HCT116 (cell line): ENCODE measurements at regions not wholly inside any gene's neighbourhood (a gene's known extent, or its start where the extent isn't known, plus 50 kb on each side); places are given as distances from the start of the nearest gene placed in this dataset.

ENCODE experiments used
- ATAC-seq: fragments of 200-7000 bp; cut with Tn5 transposase; 2 replicates; pipeline ENCODE4 v1.9.1; 2020; ENCODE audit warnings: mild to moderate bottlenecking, moderate library complexity
- BruUV-seq: library from RNA; stranded (reverse); fragments of 400-500 nt; replicated peaks from 2 replicates; lab custom pipeline; 2021; lab: Mats Ljungman, UMichigan
- CTCF ChIA-PET: fragments of 300-600 bp; sonication (Branson Sonifier 250); formaldehyde crosslinking; loops from one replicate; lab custom pipeline; 2021; ENCODE audit warnings: antibody characterized with exemption; lab: Charles Lee
- POLR2A ChIA-PET: fragments of 300-600, 350-600 bp; sonication (Branson Sonifier 250); formaldehyde crosslinking; loops from one replicate; lab custom pipeline; 2021; ENCODE audit warnings: antibody characterized with exemption; lab: Charles Lee
- RAD21 ChIA-PET, 2 experiments: fragments of 300-600 bp; sonication (Branson Sonifier 250); formaldehyde crosslinking; loops; one replicate each; lab custom pipeline; 2023; ENCODE audit warnings: low total read pairs in 2 of 2; ENCODE audit not compliant: uncharacterized antibody in 2 of 2, unreplicated experiment in 2 of 2, low non-redundant PET in 1 of 2; lab: Charles Lee
- DNase-seq: peaks from one replicate; pipeline ENCODE4 v3.0.0-alpha.2; 2010; ENCODE audit warnings: low read depth, low spot score
- H2AFZ ChIP-seq: fragments of 200-600 bp; shearing (Covaris generic), sonication (generic); 2 replicates; pipeline ENCODE4 v1.6.1; 2017; ENCODE audit warnings: low read depth, mixed run types, mixed read lengths, antibody characterized with exemption, low read length; ENCODE audit not compliant: poor library complexity, severe bottlenecking
- H3K27ac ChIP-seq: 2 replicates; pipeline ENCODE4 v1.5.1; 2012; ENCODE audit warnings: low read depth, low read length
- H3K27me3 ChIP-seq: fragments of 200-600 bp; sonication (generic); 2 replicates; pipeline ENCODE4 v1.6.1; 2016; ENCODE audit warnings: mixed run types, low read length, mixed read lengths; ENCODE audit not compliant: insufficient read depth
- H3K36me3 ChIP-seq, 2 experiments: fragments of 200-500 bp in 1 of 2; fragments of 200-600 bp in 1 of 2; sonication (Bioruptor generic) in 1 of 2; sonication (generic) in 1 of 2; 2 replicates each; pipeline versions ENCODE4 v1.5.1 to v1.6.1; 2014 to 2016; ENCODE audit warnings: low read length in 2 of 2, inconsistent platforms in 1 of 2, mixed read lengths in 1 of 2, mixed run types in 1 of 2; ENCODE audit not compliant: insufficient read depth in 2 of 2, control insufficient read depth in 1 of 2
- H3K4me1 ChIP-seq, 2 experiments: fragments of 200-600 bp in 1 of 2; sonication (generic) in 1 of 2; 2 replicates each; pipeline versions ENCODE4 v1.5.1 to v1.6.1; 2012 to 2017; ENCODE audit warnings: low read length in 2 of 2, inconsistent platforms in 1 of 2, mild to moderate bottlenecking in 1 of 2, mixed read lengths in 1 of 2, mixed run types in 1 of 2, moderate library complexity in 1 of 2; ENCODE audit not compliant: insufficient read depth in 2 of 2, control insufficient read depth in 1 of 2
- H3K4me2 ChIP-seq: fragments of 200-600 bp; sonication (generic); 2 replicates; pipeline ENCODE4 v1.6.1; 2017; ENCODE audit warnings: mixed run types, low read length, mixed read lengths
- H3K4me3 ChIP-seq, 2 experiments: fragments of 200-600 bp in 1 of 2; sonication (generic) in 1 of 2; replicated peaks in 1 of 2; 2 replicates each; pipeline ENCODE4 v1.5.1; 2011 to 2016; ENCODE audit warnings: low read length in 2 of 2, control low read depth in 1 of 2, low read depth in 1 of 2, mild to moderate bottlenecking in 1 of 2, mixed read lengths in 1 of 2, mixed run types in 1 of 2
- H3K79me2 ChIP-seq: fragments of 200-600 bp; sonication (generic); 2 replicates; pipeline ENCODE4 v1.6.1; 2017; ENCODE audit warnings: mild to moderate bottlenecking, mixed run types, low read length, moderate library complexity, mixed read lengths; ENCODE audit not compliant: insufficient read depth
- H3K9ac ChIP-seq: fragments of 200-600 bp; sonication (generic); 2 replicates; pipeline ENCODE4 v1.6.1; 2016; ENCODE audit warnings: low read length, mixed read lengths
- H3K9me2 ChIP-seq: fragments of 200-600 bp; sonication (generic), shearing (Covaris generic); 2 replicates; pipeline ENCODE4 v1.6.1; 2017; ENCODE audit warnings: mixed run types, mild to moderate bottlenecking, moderate library complexity; ENCODE audit not compliant: insufficient read depth
- H3K9me3 ChIP-seq, 2 experiments: fragments of 200-500 bp in 1 of 2; fragments of 200-600 bp in 1 of 2; sonication (Bioruptor generic) in 1 of 2; sonication (generic) in 1 of 2; 2 replicates each; pipeline ENCODE4 v1.6.1; 2014 to 2017; ENCODE audit warnings: low read length in 2 of 2, mixed read lengths in 2 of 2, inconsistent platforms in 1 of 2, low read depth in 1 of 2, mild to moderate bottlenecking in 1 of 2, mixed run types in 1 of 2, moderate library complexity in 1 of 2; ENCODE audit not compliant: control insufficient read depth in 1 of 2, insufficient read depth in 1 of 2
- H4K20me1 ChIP-seq: fragments of 200-600 bp; sonication (generic), shearing (Covaris generic); 2 replicates; pipeline ENCODE4 v1.6.1; 2017; ENCODE audit warnings: mixed run types, mild to moderate bottlenecking, moderate library complexity; ENCODE audit not compliant: insufficient read depth
- CBX3 ChIP-seq: IDR thresholded peaks from 2 replicates; pipeline ENCODE4 v1.6.1; 2012; ENCODE audit warnings: low read depth
- CEBPB ChIP-seq: IDR thresholded peaks from 2 replicates; pipeline ENCODE4 v1.6.1; 2012; ENCODE audit warnings: low read depth
- EZH2 ChIP-seq: fragments of 200-600 bp; sonication (generic); IDR thresholded peaks from 2 replicates; pipeline ENCODE4 v1.6.1; 2017; ENCODE audit warnings: antibody characterized with exemption, mixed run types
- EZH2phosphoT487 ChIP-seq: fragments of 200-600 bp; IDR thresholded peaks from 2 replicates; pipeline ENCODE4 v1.6.1; 2018; ENCODE audit warnings: antibody characterized with exemption, borderline replicate concordance
- FOSL1 ChIP-seq: IDR thresholded peaks from 2 replicates; pipeline ENCODE4 v1.6.1; 2012; ENCODE audit warnings: low read depth
- POLR2A ChIP-seq: IDR thresholded peaks from 2 replicates; pipeline ENCODE4 v1.7.0; 2011; ENCODE audit warnings: borderline replicate concordance; ENCODE audit not compliant: insufficient read depth, insufficient read length; ENCODE audit errors: extremely low read depth
- POLR2AphosphoS5 ChIP-seq: IDR thresholded peaks from 2 replicates; pipeline ENCODE4 v1.6.1; 2011; ENCODE audit warnings: mild to moderate bottlenecking, low read depth, low read length, moderate library complexity
- SRF ChIP-seq: IDR thresholded peaks from 2 replicates; pipeline ENCODE4 v1.6.1; 2012; ENCODE audit warnings: low read depth
- TCF7L2 ChIP-seq: IDR thresholded peaks from 2 replicates; pipeline ENCODE4 v1.7.0; 2011; ENCODE audit warnings: borderline replicate concordance, inconsistent platforms; ENCODE audit not compliant: insufficient read depth, insufficient read length; ENCODE audit errors: extremely low read depth
- ZFX ChIP-seq: fragments of 450-650 bp; IDR thresholded peaks from 2 replicates; pipeline ENCODE4 v1.6.1; 2017
- ZNF274 ChIP-seq: fragments of 200-500 bp; sonication (Bioruptor generic); IDR thresholded peaks from 2 replicates; pipeline ENCODE4 v1.6.1; 2014; ENCODE audit warnings: mild to moderate bottlenecking, low read depth, low read length, inconsistent platforms
- intact Hi-C: fragments of 100-400 bp; cut with micrococcal nuclease; formaldehyde crosslinking; loops from 2 replicates; pipeline ENCODE4 v1.10.0; 2022
- TF ChIP-seq, protein P1 (sequence below), 3 experiments: fragments of 200-600 bp in 1 of 3; sonication (generic) in 1 of 3; IDR thresholded peaks in 2 of 3; conservative IDR thresholded peaks in 1 of 3; 2 replicates each; pipeline ENCODE4 v1.5.1; 2012 to 2017; ENCODE audit warnings: low read depth in 2 of 3, low read length in 2 of 3, antibody characterized with exemption in 1 of 3, borderline replicate concordance in 1 of 3, control low read depth in 1 of 3, mild to moderate bottlenecking in 1 of 3, mixed read lengths in 1 of 3, mixed run types in 1 of 3, moderate library complexity in 1 of 3; ENCODE audit not compliant: insufficient read depth in 1 of 3
- TF ChIP-seq, protein P2 (sequence below): IDR thresholded peaks from 2 replicates; pipeline ENCODE4 v1.6.1; 2012; ENCODE audit warnings: low read depth
- TF ChIP-seq, protein P3 (sequence below): IDR thresholded peaks from 2 replicates; pipeline ENCODE4 v1.6.1; 2011; ENCODE audit warnings: mild to moderate bottlenecking, low read length, moderate library complexity; ENCODE audit not compliant: insufficient replicate concordance; ENCODE audit errors: extremely low read depth

DNA sequence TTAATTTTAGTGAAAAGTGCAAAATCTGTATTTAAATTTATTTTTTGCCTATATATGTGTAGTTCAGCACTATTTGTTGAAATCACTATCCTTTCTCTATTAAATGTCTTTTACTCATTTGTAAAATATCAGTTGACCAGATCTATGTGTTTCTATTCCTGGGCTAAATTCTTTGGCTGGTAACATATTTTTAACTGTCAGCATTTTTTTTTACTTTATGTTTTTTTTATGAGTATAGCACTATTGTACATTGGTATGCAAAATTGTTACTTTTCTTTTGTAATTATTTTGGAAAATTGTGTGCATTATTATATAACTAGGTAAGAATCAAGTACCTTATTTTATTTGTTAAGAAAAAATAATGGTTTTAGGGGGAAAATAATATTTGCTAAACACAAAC lies 582.8 kb upstream of the ADGRB3 start:
- no peak overlapping the region for H3K4me3 ChIP-seq
- no peak overlapping the region for H3K4me2 ChIP-seq
- no TSS peak for BruUV-seq
- no peak for TF ChIP-seq EZH2
- TF ChIP-seq, protein P1, sequence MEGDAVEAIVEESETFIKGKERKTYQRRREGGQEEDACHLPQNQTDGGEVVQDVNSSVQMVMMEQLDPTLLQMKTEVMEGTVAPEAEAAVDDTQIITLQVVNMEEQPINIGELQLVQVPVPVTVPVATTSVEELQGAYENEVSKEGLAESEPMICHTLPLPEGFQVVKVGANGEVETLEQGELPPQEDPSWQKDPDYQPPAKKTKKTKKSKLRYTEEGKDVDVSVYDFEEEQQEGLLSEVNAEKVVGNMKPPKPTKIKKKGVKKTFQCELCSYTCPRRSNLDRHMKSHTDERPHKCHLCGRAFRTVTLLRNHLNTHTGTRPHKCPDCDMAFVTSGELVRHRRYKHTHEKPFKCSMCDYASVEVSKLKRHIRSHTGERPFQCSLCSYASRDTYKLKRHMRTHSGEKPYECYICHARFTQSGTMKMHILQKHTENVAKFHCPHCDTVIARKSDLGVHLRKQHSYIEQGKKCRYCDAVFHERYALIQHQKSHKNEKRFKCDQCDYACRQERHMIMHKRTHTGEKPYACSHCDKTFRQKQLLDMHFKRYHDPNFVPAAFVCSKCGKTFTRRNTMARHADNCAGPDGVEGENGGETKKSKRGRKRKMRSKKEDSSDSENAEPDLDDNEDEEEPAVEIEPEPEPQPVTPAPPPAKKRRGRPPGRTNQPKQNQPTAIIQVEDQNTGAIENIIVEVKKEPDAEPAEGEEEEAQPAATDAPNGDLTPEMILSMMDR (IDR thresholded peaks at IDR 0.05 in 2 of 3, conservative IDR thresholded peaks at IDR 0.05 in 1 of 3; ENCODE audit: borderline replicate concordance in 1 of 3, insufficient read depth in 1 of 3, low read depth in 2 of 3, low read length in 2 of 3): no peak
- TF ChIP-seq POLR2AphosphoS5: no peak
- TF ChIP-seq TCF7L2: no peak
- no peak for TF ChIP-seq CBX3
- no peak for TF ChIP-seq POLR2A
- TF ChIP-seq ZNF274: no peak
- TF ChIP-seq, protein P2, sequence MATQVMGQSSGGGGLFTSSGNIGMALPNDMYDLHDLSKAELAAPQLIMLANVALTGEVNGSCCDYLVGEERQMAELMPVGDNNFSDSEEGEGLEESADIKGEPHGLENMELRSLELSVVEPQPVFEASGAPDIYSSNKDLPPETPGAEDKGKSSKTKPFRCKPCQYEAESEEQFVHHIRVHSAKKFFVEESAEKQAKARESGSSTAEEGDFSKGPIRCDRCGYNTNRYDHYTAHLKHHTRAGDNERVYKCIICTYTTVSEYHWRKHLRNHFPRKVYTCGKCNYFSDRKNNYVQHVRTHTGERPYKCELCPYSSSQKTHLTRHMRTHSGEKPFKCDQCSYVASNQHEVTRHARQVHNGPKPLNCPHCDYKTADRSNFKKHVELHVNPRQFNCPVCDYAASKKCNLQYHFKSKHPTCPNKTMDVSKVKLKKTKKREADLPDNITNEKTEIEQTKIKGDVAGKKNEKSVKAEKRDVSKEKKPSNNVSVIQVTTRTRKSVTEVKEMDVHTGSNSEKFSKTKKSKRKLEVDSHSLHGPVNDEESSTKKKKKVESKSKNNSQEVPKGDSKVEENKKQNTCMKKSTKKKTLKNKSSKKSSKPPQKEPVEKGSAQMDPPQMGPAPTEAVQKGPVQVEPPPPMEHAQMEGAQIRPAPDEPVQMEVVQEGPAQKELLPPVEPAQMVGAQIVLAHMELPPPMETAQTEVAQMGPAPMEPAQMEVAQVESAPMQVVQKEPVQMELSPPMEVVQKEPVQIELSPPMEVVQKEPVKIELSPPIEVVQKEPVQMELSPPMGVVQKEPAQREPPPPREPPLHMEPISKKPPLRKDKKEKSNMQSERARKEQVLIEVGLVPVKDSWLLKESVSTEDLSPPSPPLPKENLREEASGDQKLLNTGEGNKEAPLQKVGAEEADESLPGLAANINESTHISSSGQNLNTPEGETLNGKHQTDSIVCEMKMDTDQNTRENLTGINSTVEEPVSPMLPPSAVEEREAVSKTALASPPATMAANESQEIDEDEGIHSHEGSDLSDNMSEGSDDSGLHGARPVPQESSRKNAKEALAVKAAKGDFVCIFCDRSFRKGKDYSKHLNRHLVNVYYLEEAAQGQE: no peak
- TF ChIP-seq ZFX: no peak
- TF ChIP-seq CEBPB: no peak
- TF ChIP-seq SRF: no peak
- TF ChIP-seq, protein P3, sequence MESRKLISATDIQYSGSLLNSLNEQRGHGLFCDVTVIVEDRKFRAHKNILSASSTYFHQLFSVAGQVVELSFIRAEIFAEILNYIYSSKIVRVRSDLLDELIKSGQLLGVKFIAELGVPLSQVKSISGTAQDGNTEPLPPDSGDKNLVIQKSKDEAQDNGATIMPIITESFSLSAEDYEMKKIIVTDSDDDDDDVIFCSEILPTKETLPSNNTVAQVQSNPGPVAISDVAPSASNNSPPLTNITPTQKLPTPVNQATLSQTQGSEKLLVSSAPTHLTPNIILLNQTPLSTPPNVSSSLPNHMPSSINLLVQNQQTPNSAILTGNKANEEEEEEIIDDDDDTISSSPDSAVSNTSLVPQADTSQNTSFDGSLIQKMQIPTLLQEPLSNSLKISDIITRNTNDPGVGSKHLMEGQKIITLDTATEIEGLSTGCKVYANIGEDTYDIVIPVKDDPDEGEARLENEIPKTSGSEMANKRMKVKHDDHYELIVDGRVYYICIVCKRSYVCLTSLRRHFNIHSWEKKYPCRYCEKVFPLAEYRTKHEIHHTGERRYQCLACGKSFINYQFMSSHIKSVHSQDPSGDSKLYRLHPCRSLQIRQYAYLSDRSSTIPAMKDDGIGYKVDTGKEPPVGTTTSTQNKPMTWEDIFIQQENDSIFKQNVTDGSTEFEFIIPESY: no peak
- TF ChIP-seq EZH2phosphoT487: no peak
- TF ChIP-seq FOSL1: no peak
- TF ChIP-seq, all 23 proteins: peak for 0
- intact Hi-C loops: no loop called here
- no peak for ATAC-seq
- CTCF ChIA-PET: no interaction called here
- POLR2A ChIA-PET: no interaction called here
- RAD21 ChIA-PET: no interaction called here
- DNase-seq: no peak
- H3K9ac ChIP-seq: no peak overlapping the region
- H3K4me1 ChIP-seq: no peaks in the 10 kb centered on the region
- H3K79me2 ChIP-seq: no peaks in the 10 kb centered on the region
- H2AFZ ChIP-seq: no peak overlapping the region
- H3K27ac ChIP-seq: no peak overlapping the region
- no peaks in the 10 kb centered on the region for H3K36me3 ChIP-seq
- peaks cover 6 to 23% of the 10 kb centered on the region in 2 experiments; a peak in 3 of 4 replicates for H3K9me3 ChIP-seq
- no peaks in the 10 kb centered on the region for H4K20me1 ChIP-seq
- no peaks in the 10 kb centered on the region for H3K27me3 ChIP-seq
- no peaks in the 10 kb centered on the region for H3K9me2 ChIP-seq
